HG03460 (cell line): ENCODE measurements at regions not wholly inside any gene's neighbourhood (a gene's known extent, or its start where the extent isn't known, plus 50 kb on each side); places are given as distances from the start of the nearest gene placed in this dataset.

Source experiments
- ATAC-seq: cut with Tn5 transposase; IDR thresholded peaks from one replicate; pipeline ENCODE4 v1.9.1; 2021; ENCODE audit not compliant: unreplicated experiment

DNA sequence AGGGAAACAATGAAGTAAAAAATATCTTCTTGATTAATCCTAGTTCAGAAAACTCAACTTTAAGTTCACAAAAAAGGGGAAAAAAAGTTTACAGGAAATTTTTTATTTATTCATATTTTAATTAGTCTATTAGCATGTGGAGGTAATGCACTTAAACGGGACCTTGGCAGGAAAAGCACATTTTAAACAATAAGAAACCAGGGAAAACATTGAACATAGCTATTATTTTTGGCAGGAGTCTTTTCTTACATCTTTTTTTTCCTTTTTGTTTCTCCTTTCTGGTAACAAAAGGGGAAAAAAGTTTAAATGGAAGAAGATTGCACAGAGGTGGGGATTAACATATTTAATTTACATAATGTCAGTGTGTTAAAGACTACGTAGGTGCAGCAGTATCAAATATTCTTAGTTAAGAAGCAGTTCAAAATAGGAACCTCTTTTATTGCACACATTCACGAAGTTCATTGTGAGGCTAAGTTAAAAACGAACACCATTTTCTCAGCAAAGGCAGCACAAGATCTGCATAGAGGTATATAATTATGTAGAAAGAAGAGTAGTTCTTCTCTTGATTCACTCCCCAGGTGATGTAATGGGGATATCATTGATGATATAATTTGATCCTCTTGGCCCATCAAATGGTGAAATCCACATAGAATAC lies 940.5 kb downstream of the CDH11 start:
- ATAC-seq = no peak

DNA sequence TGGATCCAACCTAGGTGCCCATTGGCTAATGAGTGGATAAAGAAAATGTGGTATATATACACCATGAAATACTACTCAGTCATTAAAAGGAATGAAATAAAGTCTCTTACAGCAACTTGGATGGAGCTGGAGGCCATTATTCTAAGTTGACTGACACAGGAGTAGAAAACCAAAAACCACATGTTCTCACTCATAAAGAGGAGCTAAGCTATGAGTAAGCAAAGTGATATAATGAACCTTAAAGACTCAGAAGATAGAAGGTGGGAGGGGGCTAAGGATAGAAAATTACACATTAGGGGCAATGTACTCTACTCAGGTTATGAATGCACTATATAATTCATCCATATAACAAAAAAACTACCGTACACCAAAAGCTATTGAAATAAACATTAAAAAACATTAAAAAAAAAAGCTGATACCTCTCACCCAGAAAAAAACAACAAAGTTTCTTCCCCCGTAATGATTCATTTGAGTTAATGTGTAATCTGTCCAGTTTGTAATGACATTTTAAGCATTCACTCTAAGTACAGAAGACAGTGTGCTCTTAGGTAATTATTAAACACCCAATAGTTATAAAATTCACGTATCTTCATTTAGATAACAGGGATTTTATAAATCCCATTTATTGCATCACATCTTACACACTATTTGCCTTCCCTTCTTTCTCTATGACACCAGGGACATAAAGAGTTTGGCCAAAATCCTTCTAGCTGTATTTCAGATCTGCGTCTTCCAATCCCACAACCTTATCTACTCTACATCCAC lies 941.5 kb downstream of the CDH11 start:
- no peak for ATAC-seq

- ATAC-seq = no peak
Observed at GRCh38 chr16:64174327-64174726, 947.5 kb downstream of the CDH11 start.

DNA sequence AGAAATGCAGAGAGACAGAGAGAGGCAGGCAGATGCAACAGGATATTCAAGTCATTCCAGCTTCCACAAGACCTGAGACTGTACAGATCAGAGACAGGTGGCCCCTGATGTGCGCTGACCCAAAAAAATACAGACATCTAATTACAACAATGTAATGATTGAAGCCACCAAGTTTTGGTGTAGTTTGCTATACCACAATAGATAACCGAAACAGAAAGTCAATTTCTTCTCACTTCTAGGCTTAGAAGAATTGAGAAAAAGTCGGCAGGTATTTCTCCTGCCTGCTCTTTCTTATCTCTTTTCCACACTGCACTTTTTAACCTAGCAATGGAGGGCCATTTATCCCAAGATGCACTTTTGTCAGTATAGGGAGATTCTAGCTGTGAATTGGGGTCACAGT lies 949.2 kb downstream of the CDH11 start:
- no peak for ATAC-seq

GRCh38 chr16:64172226-64172625 lies 949.6 kb downstream of the CDH11 start:
- ATAC-seq = no peak

DNA sequence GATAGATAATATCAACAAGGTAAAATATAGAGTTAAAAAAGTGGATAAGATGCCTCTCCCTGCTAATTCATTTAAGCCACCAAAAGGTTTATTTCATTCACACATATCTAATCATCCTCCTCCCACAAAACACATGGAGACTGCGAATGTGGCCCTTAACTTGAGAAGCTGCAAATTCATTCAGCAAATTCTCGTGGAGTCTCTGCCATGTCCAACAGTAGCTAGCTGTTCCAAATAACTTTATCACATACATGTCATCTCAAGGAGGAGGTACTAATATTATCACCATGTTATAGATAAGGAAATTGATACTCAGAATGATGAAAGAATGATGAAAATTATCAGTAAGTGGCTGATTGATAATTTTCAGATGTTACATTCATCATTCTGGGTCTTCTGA lies 950.2 kb downstream of the CDH11 start:
- no peak for ATAC-seq

GRCh38 chr16:64168371-64168770 lies 953.5 kb downstream of the CDH11 start:
- no peak for ATAC-seq

- ATAC-seq = no peak
Observed at GRCh38 chr16:64167936-64168335, 953.9 kb downstream of the CDH11 start.

GRCh38 chr16:64165368-64165767 lies 956.5 kb downstream of the CDH11 start:
- no peak for ATAC-seq

GRCh38 chr16:64162613-64163375 lies 959.1 kb downstream of the CDH11 start:
- no peak for ATAC-seq

DNA sequence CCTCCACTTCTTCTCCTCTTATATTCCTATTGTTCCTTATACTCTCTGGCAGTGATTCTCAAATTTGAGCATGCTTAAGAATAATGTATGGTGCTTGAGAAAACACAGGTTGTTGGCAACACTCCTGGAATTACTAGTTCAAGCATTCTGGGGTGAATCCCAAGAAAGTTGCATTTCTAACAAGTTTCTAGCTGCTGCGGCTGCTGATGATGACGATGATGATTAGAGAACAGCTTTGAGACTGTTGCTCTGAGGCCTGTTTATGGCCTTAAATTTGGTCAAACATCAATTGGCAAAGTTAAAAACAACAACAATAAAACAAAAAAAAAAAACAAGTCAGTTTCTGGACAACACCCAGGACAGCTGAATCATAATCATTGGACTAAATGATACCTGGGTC lies 961.9 kb downstream of the CDH11 start:
- ATAC-seq = no peak

GRCh38 chr16:64158941-64159588 lies 962.8 kb downstream of the CDH11 start:
- no peak for ATAC-seq

DNA sequence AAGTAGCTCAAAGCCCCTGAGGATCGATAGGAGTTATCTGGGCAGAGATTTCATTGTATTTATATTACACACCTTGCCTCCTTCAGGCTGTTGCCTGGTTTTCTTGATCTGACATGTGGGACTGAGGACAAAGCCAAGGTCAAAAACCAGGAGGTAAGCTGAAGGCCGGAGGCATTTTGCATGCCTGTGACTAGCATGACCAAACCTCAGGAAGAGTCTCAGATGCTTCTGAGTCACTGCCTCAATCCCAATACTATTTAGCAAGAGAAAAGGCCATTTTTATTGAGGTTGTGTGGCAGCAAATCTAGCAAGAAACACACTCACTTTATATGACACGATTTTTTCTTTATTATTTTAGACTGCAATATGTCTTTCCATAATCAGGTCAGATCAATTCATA lies 968.1 kb downstream of the CDH11 start:
- ATAC-seq = no peak

GRCh38 chr16:64151990-64152767 lies 969.7 kb downstream of the CDH11 start:
- ATAC-seq = no peak

DNA sequence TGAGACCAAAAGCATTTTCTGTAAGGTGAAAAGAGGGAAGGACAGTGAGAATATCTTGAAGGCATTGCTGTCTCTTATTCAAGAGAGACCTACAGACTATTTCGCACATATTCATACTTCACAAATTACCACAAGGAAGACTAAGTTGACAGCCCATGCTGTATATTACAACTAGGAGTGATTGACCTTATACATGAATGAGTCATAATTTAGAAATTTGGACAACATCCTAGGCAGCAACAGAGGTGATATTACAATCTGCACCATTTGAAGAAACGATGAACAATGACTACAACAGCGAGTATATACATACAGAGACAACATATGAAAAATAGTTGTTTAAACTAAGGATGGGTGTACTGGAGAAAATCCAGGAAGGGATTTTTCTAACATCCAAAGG lies 971.7 kb downstream of the CDH11 start:
- no peak for ATAC-seq

DNA sequence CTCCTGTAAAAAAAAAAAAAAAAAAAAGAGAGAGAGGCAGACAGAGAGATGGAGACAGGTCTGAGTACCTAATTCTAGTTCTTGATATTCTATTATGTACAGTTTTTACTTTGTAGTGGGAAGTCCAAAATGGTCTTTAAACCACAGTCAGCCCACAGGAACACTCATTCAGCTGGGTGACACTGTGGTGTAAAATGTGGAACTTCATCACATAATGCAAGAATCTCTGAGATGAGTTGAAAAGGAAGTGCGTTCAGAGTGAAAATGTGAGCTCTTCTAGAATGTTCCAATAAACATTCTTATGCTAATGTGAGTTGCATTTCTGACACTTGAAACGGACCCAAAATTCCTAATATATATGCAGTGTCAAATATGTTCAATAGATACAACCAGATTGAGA lies 972.1 kb downstream of the CDH11 start:
- no peak for ATAC-seq

DNA sequence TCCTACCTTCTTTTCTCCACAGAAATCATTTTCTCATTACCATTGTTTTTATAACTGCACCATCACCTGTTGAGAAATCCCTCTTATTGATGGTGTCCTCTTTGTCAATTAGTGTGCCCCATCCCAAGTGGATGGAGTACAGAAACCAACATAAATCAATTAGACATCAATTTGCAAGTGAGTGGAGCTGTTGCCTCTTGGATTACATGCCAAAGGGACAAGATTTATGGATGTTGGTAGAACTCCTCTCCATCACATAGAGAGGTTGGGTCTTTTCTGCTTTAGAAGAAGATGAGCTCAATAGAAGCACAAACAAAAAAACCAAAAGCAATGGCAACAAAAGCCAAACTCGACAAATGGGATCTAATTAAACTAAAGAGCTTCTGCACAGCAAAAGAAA lies 973.5 kb downstream of the CDH11 start:
- no peak for ATAC-seq

- ATAC-seq = no peak
Observed at GRCh38 chr16:64147941-64148340, 973.9 kb downstream of the CDH11 start.

DNA sequence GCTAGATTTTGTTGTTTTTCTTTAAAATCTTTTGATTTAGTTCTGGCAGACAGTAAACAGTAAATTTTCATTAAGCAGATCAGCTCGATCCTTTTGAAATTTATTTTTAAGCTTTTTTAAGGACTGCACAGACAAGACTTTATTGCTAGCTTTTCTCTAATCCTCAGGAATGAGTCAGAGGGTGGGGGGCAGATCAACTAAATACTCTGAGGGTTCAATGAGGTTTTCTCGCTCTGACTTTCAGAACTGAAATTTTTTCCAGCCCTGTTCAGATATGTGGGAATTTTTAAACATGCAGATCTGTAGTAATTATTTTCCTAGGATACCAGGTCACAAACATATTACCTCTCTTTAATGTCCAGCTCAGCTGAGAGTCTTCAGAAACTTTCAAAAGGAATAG lies 977.2 kb downstream of the CDH11 start:
- ATAC-seq = no peak

DNA sequence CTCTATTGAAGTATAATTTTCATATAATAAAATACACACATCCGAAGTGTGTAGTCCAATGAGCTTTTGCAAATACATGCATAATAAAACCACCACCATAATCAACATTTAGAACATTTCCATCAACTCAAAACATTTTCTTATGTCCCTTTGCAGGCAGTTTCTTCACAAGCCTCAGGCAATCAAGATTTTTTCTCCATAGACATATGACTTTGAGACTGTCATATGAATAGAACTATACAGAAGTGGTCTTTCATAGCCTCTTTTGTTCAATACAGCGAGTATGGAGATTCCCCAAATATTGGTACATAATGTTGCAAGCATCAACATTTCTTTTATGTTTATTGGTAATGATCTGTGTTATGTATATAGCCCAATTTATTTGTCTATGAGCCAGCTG lies 983.2 kb downstream of the CDH11 start:
- ATAC-seq = no peak

DNA sequence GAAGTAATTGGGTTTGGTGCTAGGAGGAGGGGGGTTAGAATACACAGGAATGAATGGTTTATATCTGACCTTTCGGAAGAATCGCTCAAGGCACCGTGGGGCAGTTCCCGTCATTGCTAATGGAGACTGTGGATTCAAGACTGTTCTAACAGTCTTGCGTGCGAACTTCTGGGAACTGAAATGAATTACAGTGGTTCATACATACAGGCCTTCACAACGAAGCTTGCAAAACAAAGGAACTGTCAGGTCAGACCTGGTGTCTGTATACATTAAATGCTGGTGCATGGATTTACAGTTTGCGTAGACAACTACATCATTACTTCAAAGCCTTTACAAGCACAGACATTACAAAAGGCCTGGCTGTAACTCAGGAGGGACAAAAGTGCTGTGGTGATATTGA lies 983.9 kb downstream of the CDH11 start:
- ATAC-seq = no peak
